ENCODE measurements at regions not wholly inside any gene's neighbourhood (a gene's known extent, or its start where the extent isn't known, plus 50 kb on each side); places are given as distances from the start of the nearest gene placed in this dataset.

DNA sequence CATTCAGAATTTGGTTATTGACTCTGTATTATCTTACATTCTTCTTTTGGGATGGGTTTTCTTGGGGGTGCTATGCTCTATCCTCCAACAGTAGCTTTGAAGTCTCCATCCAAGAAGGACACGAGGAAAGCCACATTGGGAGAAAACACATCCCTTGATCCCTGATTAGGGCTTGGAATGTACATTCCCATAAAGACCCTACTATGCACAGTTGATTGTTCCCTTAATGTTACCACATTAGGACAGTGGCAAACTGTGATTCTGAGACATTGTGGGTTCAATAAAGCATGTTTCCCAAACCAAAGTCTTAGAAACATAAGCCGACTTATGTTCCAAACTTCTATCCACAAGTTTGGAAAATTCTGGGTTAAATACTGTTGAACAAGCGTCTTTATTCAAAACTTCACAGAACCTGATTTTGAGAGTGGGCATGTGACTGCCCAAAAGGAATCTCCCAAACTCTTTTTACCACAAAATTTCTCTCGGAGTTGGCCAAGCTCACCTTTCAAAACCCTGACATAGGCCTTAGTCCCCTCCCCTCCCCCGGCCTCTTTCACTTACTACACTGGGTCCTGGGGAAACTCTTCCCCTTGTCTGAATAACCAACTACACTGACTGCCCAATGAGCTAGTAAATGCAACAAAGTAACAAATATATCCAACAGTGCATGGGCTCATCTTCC, 177.0 kb upstream of the KAZN start:
- H3K36me3 ChIP-seq (ENCODE audit: control insufficient read depth in 2 of 3, insufficient read depth in 3 of 3, low read length in 3 of 3): no peaks in the 10 kb centered on the region
- H3K27me3 ChIP-seq (ENCODE audit: control insufficient read depth, insufficient read depth, low read length): no peaks in the 10 kb centered on the region
- no peak for FAIRE-seq
- H3K4me3 ChIP-seq (ENCODE audit: low read length in 3 of 3): no peak overlapping the region
- no peak for TF ChIP-seq CTCF (IDR thresholded peaks at IDR 0.05; ENCODE audit: borderline replicate concordance, extremely low read depth, insufficient read depth)
- intact Hi-C loops (cut with DNase I): no loop called here
- H3K27ac ChIP-seq (ENCODE audit: low read depth in 2 of 2, low read length in 2 of 2): no peak overlapping the region
- no peak for DNase-seq
- no peaks in the 10 kb centered on the region for H3K9me3 ChIP-seq (ENCODE audit: control insufficient read depth in 2 of 3, insufficient read depth in 1 of 3, low read length in 3 of 3)
- H3K4me1 ChIP-seq (ENCODE audit: control insufficient read depth in 2 of 3, insufficient read depth in 2 of 3, low read depth in 1 of 3, low read length in 3 of 3): no peaks in the 10 kb centered on the region
- H3K9ac ChIP-seq (ENCODE audit: low read length in 3 of 3): no peak overlapping the region

- Histone ChIP-seq H3K9me3 (ENCODE audit: control insufficient read depth in 2 of 3, insufficient read depth in 1 of 3, low read length in 3 of 3) (no peaks in the 10 kb centered on the region), H3K4me3 (ENCODE audit: low read length in 3 of 3) (no peak overlapping the region), H3K27me3 (ENCODE audit: control insufficient read depth, insufficient read depth, low read length) (no peaks in the 10 kb centered on the region), H3K27ac (ENCODE audit: low read depth in 2 of 2, low read length in 2 of 2) (no peak overlapping the region), H3K9ac (ENCODE audit: low read length in 3 of 3) (no peak overlapping the region), H3K36me3 (ENCODE audit: control insufficient read depth in 2 of 3, insufficient read depth in 3 of 3, low read length in 3 of 3) (no peaks in the 10 kb centered on the region), H3K4me1 (ENCODE audit: control insufficient read depth in 2 of 3, insufficient read depth in 2 of 3, low read depth in 1 of 3, low read length in 3 of 3) (no peaks in the 10 kb centered on the region)
- FAIRE-seq: no peak
- DNase-seq: no peak
- intact Hi-C loops (cut with DNase I): no loop called here
- no peak for TF ChIP-seq CTCF (IDR thresholded peaks at IDR 0.05; ENCODE audit: borderline replicate concordance, extremely low read depth, insufficient read depth)
Measured at GRCh38 chr1:14421977-14422609, 176.4 kb upstream of the KAZN start.

DNA sequence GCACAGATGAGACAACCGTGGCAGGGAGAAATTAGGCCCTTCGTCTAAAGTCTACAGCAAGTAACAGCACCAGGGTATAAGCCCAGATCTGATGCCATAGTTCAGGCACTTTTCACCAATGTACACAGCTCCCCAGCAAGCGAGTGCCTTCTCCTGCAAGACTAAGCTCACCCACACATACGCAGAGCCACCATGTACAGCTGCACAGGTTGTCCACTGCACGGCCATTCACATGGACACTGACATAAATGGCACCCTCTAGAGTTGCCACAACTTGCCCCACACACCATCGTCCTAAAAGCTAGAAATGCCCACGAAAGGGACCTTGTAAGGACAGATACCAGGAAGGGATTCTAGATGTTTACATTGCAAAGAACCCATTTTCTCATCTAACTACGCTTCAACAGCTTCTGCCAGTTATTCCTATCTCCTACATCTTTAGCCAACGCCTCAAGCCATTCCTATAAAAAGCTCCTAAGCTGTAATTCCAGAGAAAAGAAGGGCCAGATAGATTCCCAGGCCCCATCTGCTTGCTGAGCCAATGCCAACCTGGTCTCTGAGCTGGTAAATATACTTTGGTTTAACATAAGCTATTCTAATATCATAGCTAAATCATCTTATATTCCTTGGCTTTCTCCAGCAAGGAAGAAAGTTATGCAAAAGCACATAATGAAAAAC, 174.0 kb upstream of the KAZN start:
- no peak overlapping the region for H3K27ac ChIP-seq (ENCODE audit: low read depth in 2 of 2, low read length in 2 of 2)
- no peak for TF ChIP-seq CTCF (IDR thresholded peaks at IDR 0.05; ENCODE audit: borderline replicate concordance, extremely low read depth, insufficient read depth)
- intact Hi-C loops (cut with DNase I): no loop called here

More for the DNA sequence above, 174.0 kb upstream of the KAZN start:
- no peak overlapping the region for H3K9ac ChIP-seq (ENCODE audit: low read length in 3 of 3)
- H3K9me3 ChIP-seq (ENCODE audit: control insufficient read depth in 2 of 3, insufficient read depth in 1 of 3, low read length in 3 of 3): no peaks in the 10 kb centered on the region
- DNase-seq: no peak
- no peak for FAIRE-seq
- H3K4me1 ChIP-seq (ENCODE audit: control insufficient read depth in 2 of 3, insufficient read depth in 2 of 3, low read depth in 1 of 3, low read length in 3 of 3): no peaks in the 10 kb centered on the region
- no peaks in the 10 kb centered on the region for H3K36me3 ChIP-seq (ENCODE audit: control insufficient read depth in 2 of 3, insufficient read depth in 3 of 3, low read length in 3 of 3)
- H3K4me3 ChIP-seq (ENCODE audit: low read length in 3 of 3): no peak overlapping the region
- no peaks in the 10 kb centered on the region for H3K27me3 ChIP-seq (ENCODE audit: control insufficient read depth, insufficient read depth, low read length)
